ENCODE measurements at regions not wholly inside any gene's neighbourhood (a gene's known extent, or its start where the extent isn't known, plus 50 kb on each side); places are given as distances from the start of the nearest gene placed in this dataset.

DNA sequence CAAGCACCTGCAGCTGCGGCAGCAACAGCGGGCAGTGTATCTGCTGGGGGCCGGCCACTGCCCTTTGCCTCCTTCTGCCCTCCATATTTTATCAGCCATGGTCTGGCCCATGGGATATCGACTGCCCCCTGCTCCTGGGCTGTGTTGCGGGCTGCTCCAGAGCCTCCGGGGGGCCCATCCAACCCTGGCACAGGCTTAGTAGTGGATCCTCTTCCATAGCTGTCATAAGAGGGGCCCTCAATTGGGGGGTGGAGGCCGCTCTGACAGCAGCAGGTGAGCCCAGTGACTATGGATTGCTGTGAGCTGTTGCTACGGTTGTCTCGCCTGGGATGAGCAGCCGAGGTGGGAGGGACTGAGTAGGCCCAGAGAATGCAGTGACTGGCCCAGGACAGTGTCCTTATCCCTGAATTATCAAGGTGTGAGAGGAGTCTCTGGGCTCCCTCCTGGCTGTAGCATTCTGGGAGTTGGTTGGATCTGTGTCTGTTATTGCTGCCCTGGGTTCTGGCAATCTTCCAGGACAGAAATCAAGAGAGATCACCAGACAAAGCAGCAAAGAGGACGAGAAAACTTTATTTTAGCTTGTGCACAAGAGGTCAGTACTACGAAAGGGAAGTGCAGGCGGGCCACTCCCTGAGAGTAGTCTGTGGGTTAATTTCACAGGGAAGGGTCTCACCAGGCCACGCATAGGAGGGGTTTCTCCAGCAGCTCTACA is 145.1 kb downstream of the ASB1 start:
- DNase-seq = no peak
- Histone ChIP-seq H3K4me1 (no peaks in the 10 kb centered on the region), H3K27ac (no peak overlapping the region), H3K27me3 (replicated peaks in 1 of 7) (peaks cover 0 to 32% (median 0%) of the 10 kb centered on the region in 7 donors), H3K4me3 (no peak overlapping the region), H3K36me3 (no peaks in the 10 kb centered on the region), H3K9me3 (peaks cover 0 to 4% (median 0%) of the 10 kb centered on the region in 8 donors)
- intact Hi-C loops (cut with DNase I; ENCODE audit: low total_unique reads) = no loop called here
- TF ChIP-seq POLR2AphosphoS5 (IDR thresholded peaks at IDR 0.05) = no peak
- TF ChIP-seq POLR2A (IDR thresholded peaks at IDR 0.05) = no peak
- TF ChIP-seq, protein P1, sequence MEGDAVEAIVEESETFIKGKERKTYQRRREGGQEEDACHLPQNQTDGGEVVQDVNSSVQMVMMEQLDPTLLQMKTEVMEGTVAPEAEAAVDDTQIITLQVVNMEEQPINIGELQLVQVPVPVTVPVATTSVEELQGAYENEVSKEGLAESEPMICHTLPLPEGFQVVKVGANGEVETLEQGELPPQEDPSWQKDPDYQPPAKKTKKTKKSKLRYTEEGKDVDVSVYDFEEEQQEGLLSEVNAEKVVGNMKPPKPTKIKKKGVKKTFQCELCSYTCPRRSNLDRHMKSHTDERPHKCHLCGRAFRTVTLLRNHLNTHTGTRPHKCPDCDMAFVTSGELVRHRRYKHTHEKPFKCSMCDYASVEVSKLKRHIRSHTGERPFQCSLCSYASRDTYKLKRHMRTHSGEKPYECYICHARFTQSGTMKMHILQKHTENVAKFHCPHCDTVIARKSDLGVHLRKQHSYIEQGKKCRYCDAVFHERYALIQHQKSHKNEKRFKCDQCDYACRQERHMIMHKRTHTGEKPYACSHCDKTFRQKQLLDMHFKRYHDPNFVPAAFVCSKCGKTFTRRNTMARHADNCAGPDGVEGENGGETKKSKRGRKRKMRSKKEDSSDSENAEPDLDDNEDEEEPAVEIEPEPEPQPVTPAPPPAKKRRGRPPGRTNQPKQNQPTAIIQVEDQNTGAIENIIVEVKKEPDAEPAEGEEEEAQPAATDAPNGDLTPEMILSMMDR (IDR thresholded peaks at IDR 0.05 in 8 of 11, conservative IDR thresholded peaks at IDR 0.05 in 3 of 11) = no peak
- WGBS, 5 donors = 78 to 88% (median 83%) methylated on average over 11 to 14 of the region's 14 CpGs

DNA sequence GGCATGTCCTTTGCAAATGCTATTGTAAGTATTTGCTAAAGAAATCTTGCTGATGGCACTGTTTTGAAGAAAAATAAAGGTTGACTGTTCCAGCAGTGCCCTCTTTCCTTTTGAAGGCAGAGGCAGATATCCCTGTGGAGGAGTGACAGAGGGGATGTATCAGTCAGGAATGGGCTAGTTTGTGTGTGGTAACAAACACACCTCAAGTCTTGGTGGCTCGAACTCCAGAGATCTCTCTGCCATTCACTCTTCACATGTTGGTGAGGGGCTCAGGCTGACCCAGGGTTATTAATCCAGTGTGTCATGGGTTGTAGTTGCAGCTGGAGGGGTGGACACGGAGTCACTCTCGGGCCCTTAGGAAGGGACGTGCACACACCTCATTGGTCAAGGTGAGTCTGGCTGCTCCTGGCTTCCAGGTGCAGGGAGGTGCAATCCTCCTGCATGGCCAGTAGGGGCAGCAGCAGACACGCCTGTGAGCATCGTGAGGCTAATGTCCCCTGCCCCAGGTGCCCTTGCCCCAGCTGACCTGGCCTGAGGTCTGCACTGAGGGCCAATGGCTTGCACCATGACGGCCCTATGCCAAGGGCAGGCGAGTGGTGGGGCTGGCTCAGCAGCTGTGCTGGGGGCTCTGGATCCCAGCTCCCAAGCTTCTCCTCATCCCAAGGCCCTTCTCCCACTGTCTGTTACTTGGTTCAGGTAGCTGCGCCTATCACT is 146.5 kb downstream of the ASB1 start:
- peaks cover 0 to 29% (median 0%) of the 10 kb centered on the region in 7 donors for H3K27me3 ChIP-seq (replicated peaks in 1 of 7)
- DNase-seq = no peak
- H3K4me3 ChIP-seq = no peak overlapping the region
- peaks cover 0 to 6% (median 0%) of the 10 kb centered on the region in 8 donors for H3K9me3 ChIP-seq
- TF ChIP-seq, protein P1 (IDR thresholded peaks at IDR 0.05 in 8 of 11, conservative IDR thresholded peaks at IDR 0.05 in 3 of 11) = peak in 10 of 11 experiments; percentile 11 to 68 (median 38)
- no peak for TF ChIP-seq POLR2A (IDR thresholded peaks at IDR 0.05)
- no peak for TF ChIP-seq POLR2AphosphoS5 (IDR thresholded peaks at IDR 0.05)
- WGBS, 5 donors = 57 to 71% (median 67%) methylated on average over 6 to 9 of the region's 9 CpGs
- H3K27ac ChIP-seq = no peak overlapping the region
- intact Hi-C loops (cut with DNase I; ENCODE audit: low total_unique reads) = no loop called here
- H3K4me1 ChIP-seq = no peaks in the 10 kb centered on the region
- H3K36me3 ChIP-seq = no peaks in the 10 kb centered on the region

DNA sequence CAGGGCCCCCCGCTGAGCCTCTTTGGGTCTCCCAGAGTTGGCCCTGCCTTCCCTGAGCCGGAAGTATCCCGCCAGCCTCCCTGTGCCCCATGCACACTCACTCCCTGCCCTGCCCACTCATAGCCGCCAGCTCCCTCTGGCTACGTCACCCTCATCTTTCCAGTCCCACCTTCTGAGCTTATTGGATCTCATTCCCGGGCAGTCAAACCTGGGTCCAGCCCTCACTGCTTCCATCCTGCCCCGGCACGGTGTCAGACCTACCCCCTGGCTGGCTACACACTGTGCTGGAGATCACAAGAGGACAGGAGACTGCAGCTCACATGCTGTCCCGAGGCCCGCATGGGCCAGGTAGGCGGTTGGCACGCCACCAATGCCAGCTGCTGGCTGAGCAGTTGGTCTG is 147.2 kb downstream of the ASB1 start:
- peaks cover 0 to 6% (median 0%) of the 10 kb centered on the region in 8 donors for H3K9me3 ChIP-seq
- no peaks in the 10 kb centered on the region for H3K36me3 ChIP-seq
- no peak for DNase-seq
- intact Hi-C loops (cut with DNase I; ENCODE audit: low total_unique reads) = no loop called here
- no peaks in the 10 kb centered on the region for H3K4me1 ChIP-seq
- peaks cover 0 to 32% (median 0%) of the 10 kb centered on the region in 7 donors for H3K27me3 ChIP-seq (replicated peaks in 1 of 7)
- 82 to 89% (median 87%) methylated on average over 11 to 12 of the region's 12 CpGs for WGBS, 5 donors
- H3K4me3 ChIP-seq = no peak overlapping the region
- no peak overlapping the region for H3K27ac ChIP-seq
- TF ChIP-seq POLR2AphosphoS5 (IDR thresholded peaks at IDR 0.05) (no peak), POLR2A (IDR thresholded peaks at IDR 0.05) (no peak)
- TF ChIP-seq, protein P1 (IDR thresholded peaks at IDR 0.05 in 8 of 11, conservative IDR thresholded peaks at IDR 0.05 in 3 of 11) = no peak

All from spleen (tissue), 11 donors.